Activated naive CD4-positive, alpha-beta T cell treated with anti-CD3 and anti-CD28 coated beads, Interleukin-2, amount 50 U/mL, for 24 hours (primary cell): ENCODE measurements at regions not wholly inside any gene's neighbourhood (a gene's known extent, or its start where the extent isn't known, plus 50 kb on each side); places are given as distances from the start of the nearest gene placed in this dataset.
A peak's percentile ranks its signal among the peaks of the same experiment; 100 is the strongest.
"Not testable (repeated sequence)": the region's sequence is repeated elsewhere in the genome, so short reads cannot be mapped to it uniquely, and the experiment has no call there.

Experiments used
- H3K27ac Mint-ChIP-seq: one replicate; pipeline ENCODE4 v1.8.0; 2021; ENCODE audit warnings: mild to moderate bottlenecking, mixed read lengths
- H3K27me3 Mint-ChIP-seq: one replicate; pipeline ENCODE4 v1.8.0; 2021; ENCODE audit warnings: mixed read lengths
- H3K36me3 Mint-ChIP-seq: one replicate; pipeline ENCODE4 v1.8.0; 2021; ENCODE audit warnings: mixed read lengths
- H3K4me1 Mint-ChIP-seq: one replicate; pipeline ENCODE4 v1.8.0; 2021; ENCODE audit warnings: mixed read lengths
- H3K4me3 Mint-ChIP-seq: one replicate; pipeline ENCODE4 v1.8.0; 2021; ENCODE audit warnings: mild to moderate bottlenecking, mixed read lengths
- H3K9me3 Mint-ChIP-seq: one replicate; pipeline ENCODE4 v1.8.0; 2021; ENCODE audit warnings: mixed read lengths

DNA sequence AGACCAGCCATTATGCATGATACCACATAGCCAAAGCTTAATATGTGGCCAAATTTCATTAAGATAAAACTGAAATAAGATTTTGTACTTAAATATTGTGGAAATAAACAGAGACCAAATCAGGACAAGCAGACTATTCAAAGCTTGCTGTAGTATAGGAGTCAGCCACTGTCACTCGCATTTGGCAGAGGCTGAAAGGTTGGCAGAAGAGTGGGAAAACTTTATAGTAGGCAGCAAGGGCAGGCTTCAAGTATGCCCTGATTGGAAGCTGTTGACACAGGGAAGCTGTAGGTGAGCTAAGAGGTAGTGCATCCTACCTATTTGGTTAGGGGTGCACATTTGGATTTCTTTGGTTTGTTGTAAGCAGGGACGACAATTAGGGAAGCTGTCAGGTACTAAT, 202.5 kb upstream of the PDZRN3 start:
- Mint-ChIP-seq H3K9me3 (peaks cover 4% of the 10 kb centered on the region), H3K27ac (no peak overlapping the region), H3K36me3 (no peaks in the 10 kb centered on the region), H3K4me3 (no peak overlapping the region), H3K27me3 (no peaks in the 10 kb centered on the region), H3K4me1 (no peaks in the 10 kb centered on the region)

DNA sequence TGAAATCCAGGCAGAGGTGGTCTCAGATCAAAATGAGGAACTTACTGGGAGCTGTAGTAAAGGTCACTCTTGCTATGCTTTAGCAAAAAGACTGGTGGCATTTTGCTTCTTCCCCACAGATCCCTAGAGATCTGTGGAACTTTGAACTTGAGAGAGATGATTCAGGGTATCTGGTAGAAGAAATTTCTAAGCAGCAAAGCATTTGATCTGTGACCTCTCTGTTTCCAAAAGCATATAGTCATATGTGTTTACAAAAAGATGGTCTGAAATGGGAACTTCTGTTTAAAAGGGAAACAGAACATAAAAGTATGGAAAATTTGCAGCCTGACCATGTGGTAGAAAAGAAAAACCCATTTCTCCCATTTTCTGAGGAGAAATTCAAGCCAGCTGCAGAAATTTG, 196.2 kb upstream of the PDZRN3 start:
- not testable (repeated sequence) for H3K27me3 Mint-ChIP-seq, H3K4me1 Mint-ChIP-seq, H3K4me3 Mint-ChIP-seq, H3K9me3 Mint-ChIP-seq, H3K27ac Mint-ChIP-seq, H3K36me3 Mint-ChIP-seq

DNA sequence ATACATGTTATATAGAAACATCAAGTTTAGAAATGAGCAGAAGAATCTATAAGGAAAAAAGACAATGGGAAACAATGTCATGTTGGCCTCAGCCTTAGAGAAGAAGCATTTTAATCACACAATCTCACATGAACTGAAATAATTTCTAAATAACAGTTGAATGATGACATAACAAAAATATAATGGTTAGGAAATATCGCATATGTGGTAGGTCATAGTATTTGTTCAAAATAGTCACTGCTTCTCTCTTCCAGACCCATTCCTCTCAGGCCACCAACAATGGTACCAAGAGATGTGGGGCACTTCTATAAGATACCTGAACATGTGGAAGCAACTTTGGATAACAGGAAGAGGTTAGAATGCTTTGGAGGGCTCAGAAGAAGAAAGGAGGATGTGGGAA, 195.7 kb upstream of the PDZRN3 start:
- Mint-ChIP-seq H3K4me3 (no peak overlapping the region), H3K4me1 (no peaks in the 10 kb centered on the region), H3K9me3 (peaks cover 11% of the 10 kb centered on the region), H3K27ac (no peak overlapping the region), H3K36me3 (no peaks in the 10 kb centered on the region), H3K27me3 (no peaks in the 10 kb centered on the region)

GRCh38 chr3:73815966-73816365, 191.2 kb upstream of the PDZRN3 start:
- H3K9me3 Mint-ChIP-seq: peaks cover 17% of the 10 kb centered on the region
- H3K4me3 Mint-ChIP-seq: no peak overlapping the region
- no peaks in the 10 kb centered on the region for H3K4me1 Mint-ChIP-seq
- no peaks in the 10 kb centered on the region for H3K27me3 Mint-ChIP-seq
- no peak overlapping the region for H3K27ac Mint-ChIP-seq
- no peaks in the 10 kb centered on the region for H3K36me3 Mint-ChIP-seq

GRCh38 chr3:73813692-73814292, 189.1 kb upstream of the PDZRN3 start:
- Mint-ChIP-seq H3K36me3 (no peaks in the 10 kb centered on the region), H3K4me1 (no peaks in the 10 kb centered on the region), H3K27me3 (no peaks in the 10 kb centered on the region), H3K27ac (no peak overlapping the region), H3K4me3 (no peak overlapping the region), H3K9me3 (peaks cover 16% of the 10 kb centered on the region)

- Mint-ChIP-seq H3K9me3 (peaks cover 13% of the 10 kb centered on the region), H3K4me1 (no peaks in the 10 kb centered on the region), H3K27ac (no peak overlapping the region), H3K36me3 (no peaks in the 10 kb centered on the region), H3K4me3 (no peak overlapping the region), H3K27me3 (no peaks in the 10 kb centered on the region)
Measured at GRCh38 chr3:73813291-73813690, 188.6 kb upstream of the PDZRN3 start.

DNA sequence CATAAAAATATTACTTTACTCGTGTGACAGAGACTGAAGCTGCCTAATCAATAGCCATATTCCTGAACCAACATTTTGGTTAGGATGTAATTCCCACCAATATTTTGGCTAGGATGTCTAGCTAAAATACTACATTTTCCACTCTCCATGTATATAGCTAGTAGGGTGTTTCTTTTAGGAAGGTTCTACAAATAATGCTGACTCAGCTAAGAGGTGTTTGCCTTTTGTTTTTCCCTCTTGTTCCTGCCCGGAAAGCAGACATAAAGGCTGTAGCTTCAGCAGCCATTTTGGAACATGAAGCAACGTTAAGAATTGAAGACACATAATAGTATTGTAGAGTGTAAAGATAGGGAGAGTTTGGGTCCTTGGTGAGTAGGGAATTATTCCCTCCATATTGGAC, 187.3 kb upstream of the PDZRN3 start:
- no peaks in the 10 kb centered on the region for H3K36me3 Mint-ChIP-seq
- peaks cover 13% of the 10 kb centered on the region for H3K9me3 Mint-ChIP-seq
- no peak overlapping the region for H3K27ac Mint-ChIP-seq
- no peaks in the 10 kb centered on the region for H3K4me1 Mint-ChIP-seq
- H3K27me3 Mint-ChIP-seq: no peaks in the 10 kb centered on the region
- no peak overlapping the region for H3K4me3 Mint-ChIP-seq

DNA sequence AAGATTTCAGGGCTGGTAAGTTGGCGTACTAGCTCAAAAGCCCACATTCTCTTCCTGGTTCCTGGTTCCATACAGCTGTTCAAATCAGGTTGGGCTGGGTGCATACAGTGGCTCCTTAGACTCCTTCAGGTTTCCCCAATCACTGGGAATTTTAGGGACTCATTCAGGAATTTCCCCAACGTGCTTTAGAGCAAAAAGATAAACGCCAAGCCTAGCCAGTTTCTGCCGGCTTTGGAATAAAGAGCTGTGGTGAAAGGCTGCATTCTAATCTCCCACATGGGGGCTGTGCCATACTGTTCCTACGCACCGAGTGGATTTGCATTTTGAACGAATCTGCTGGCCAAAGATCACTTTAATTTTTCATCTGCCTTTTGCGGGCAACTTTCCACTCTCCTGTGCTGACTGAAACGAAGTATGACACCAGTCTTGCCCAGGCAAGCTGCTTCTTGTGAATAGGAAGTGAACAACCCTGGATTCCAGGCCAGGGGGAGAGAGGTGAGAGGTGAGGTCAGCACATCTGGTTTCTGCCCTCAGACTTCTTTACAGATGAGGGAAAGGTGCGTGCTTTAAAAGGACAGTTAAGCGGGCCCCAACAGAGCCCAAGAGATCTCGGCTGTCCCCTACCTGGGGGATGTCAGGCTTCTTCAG, 184.2 kb upstream of the PDZRN3 start:
- no peaks in the 10 kb centered on the region for H3K36me3 Mint-ChIP-seq
- no peaks in the 10 kb centered on the region for H3K4me1 Mint-ChIP-seq
- no peak overlapping the region for H3K27ac Mint-ChIP-seq
- no peak overlapping the region for H3K4me3 Mint-ChIP-seq
- H3K27me3 Mint-ChIP-seq: no peaks in the 10 kb centered on the region
- peaks cover 4% of the 10 kb centered on the region for H3K9me3 Mint-ChIP-seq

- Mint-ChIP-seq H3K36me3 (no peaks in the 10 kb centered on the region), H3K4me3 (no peak overlapping the region), H3K27ac (no peak overlapping the region), H3K27me3 (no peaks in the 10 kb centered on the region), H3K4me1 (no peaks in the 10 kb centered on the region), H3K9me3 (no peaks in the 10 kb centered on the region)
Measured at GRCh38 chr3:73805435-73805834, 180.7 kb upstream of the PDZRN3 start.

DNA sequence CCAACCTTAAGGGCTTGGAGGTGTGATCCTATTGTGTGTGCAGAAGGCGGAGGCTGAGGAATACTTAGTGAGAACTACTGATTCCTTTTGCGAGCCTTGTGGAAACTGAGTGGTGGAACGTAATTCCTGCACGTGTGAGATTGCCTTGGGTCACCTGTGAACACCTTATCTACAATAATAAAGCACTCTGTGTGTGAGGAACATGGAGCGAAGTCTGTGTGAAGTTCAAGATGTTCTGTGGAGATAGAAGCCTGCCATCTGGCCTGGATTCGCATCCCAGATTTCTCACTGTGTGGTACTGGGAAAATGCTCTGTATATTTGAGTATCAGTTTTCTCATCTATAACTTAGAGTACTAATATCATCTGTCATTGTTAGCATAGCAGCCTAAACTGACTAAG, 179.5 kb upstream of the PDZRN3 start:
- Mint-ChIP-seq H3K27me3 (no peaks in the 10 kb centered on the region), H3K9me3 (no peaks in the 10 kb centered on the region), H3K27ac (no peak overlapping the region), H3K36me3 (no peaks in the 10 kb centered on the region), H3K4me3 (no peak overlapping the region), H3K4me1 (no peaks in the 10 kb centered on the region)

- H3K27me3 Mint-ChIP-seq: no peaks in the 10 kb centered on the region
- H3K36me3 Mint-ChIP-seq: no peaks in the 10 kb centered on the region
- H3K4me3 Mint-ChIP-seq: no peak overlapping the region
- H3K27ac Mint-ChIP-seq: no peak overlapping the region
- no peaks in the 10 kb centered on the region for H3K9me3 Mint-ChIP-seq
- no peaks in the 10 kb centered on the region for H3K4me1 Mint-ChIP-seq
Measured at GRCh38 chr3:73801444-73801843, 176.7 kb upstream of the PDZRN3 start.

DNA sequence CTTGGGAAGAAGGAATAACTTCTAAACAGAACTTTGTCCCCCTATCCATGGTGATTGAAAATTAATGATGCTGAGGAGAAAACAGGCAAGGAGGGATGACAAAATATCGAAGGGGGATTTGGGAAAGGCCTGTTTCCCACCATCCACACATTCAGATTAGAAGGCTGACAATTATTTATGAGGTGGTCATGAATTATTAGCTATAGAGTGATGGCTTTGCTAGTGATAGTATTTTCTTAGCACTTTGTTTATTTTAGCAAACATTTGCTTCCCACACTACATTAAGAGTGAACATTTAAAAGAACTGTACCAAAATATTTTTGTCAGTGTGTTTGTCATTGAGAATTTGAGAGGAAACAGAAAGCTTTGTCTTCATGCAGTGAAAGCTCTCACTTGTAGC, 172.6 kb upstream of the PDZRN3 start:
- Mint-ChIP-seq H3K4me3 (no peak overlapping the region), H3K27me3 (no peaks in the 10 kb centered on the region), H3K9me3 (peaks cover 4% of the 10 kb centered on the region), H3K27ac (no peak overlapping the region), H3K36me3 (no peaks in the 10 kb centered on the region), H3K4me1 (no peaks in the 10 kb centered on the region)

- no peaks in the 10 kb centered on the region for H3K4me1 Mint-ChIP-seq
- no peaks in the 10 kb centered on the region for H3K27me3 Mint-ChIP-seq
- H3K27ac Mint-ChIP-seq: no peak overlapping the region
- H3K36me3 Mint-ChIP-seq: no peaks in the 10 kb centered on the region
- no peak overlapping the region for H3K4me3 Mint-ChIP-seq
- peaks cover 4% of the 10 kb centered on the region for H3K9me3 Mint-ChIP-seq
Measured at GRCh38 chr3:73796382-73796781, 171.6 kb upstream of the PDZRN3 start.

DNA sequence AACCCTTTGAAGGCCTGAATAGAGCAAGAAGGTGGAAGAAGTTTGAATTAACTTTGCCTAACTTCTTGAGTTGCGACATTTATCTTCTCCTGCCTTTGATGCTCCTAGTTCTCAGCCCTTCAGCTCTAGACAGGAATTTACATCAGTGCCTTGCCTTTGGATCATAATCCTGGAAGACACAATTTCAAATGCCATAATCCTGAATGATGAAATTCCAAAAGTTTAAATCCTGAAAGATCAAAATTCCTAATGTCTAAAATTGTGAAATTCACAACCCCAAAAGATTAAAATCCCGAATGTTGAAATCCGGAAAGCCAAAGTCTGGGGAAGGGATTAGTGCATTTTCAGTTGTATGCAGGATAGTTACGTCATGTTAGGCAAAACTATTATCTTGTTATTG, 166.6 kb upstream of the PDZRN3 start:
- no peaks in the 10 kb centered on the region for H3K27me3 Mint-ChIP-seq
- H3K4me1 Mint-ChIP-seq: no peaks in the 10 kb centered on the region
- H3K27ac Mint-ChIP-seq: no peak overlapping the region
- H3K36me3 Mint-ChIP-seq: no peaks in the 10 kb centered on the region
- H3K9me3 Mint-ChIP-seq: peaks cover 4% of the 10 kb centered on the region
- no peak overlapping the region for H3K4me3 Mint-ChIP-seq

- H3K36me3 Mint-ChIP-seq: no peaks in the 10 kb centered on the region
- H3K27ac Mint-ChIP-seq: no peak overlapping the region
- H3K27me3 Mint-ChIP-seq: no peaks in the 10 kb centered on the region
- no peak overlapping the region for H3K4me3 Mint-ChIP-seq
- H3K9me3 Mint-ChIP-seq: peaks cover 4% of the 10 kb centered on the region
- no peaks in the 10 kb centered on the region for H3K4me1 Mint-ChIP-seq
Measured at GRCh38 chr3:73789825-73790444, 165.2 kb upstream of the PDZRN3 start.

DNA sequence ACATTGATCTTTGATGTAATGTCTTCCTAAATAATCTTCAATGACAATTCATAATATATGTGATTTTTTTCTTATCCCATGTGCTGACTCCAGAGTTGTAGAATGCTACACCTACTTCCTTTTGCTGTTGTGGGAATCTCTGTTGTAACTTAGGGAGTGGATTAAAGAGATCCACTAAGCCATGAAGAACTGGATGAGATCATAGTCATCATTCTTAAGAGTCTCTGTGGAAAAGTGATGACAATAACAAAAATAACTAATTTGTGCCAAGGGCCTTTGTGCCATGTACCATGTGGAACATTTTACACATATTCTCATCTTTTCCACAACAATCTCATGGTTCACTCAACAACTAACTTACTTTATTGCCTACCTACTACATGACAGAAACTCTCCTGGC, 162.9 kb upstream of the PDZRN3 start:
- Mint-ChIP-seq H3K27me3 (no peaks in the 10 kb centered on the region), H3K27ac (no peak overlapping the region), H3K4me1 (no peaks in the 10 kb centered on the region), H3K9me3 (no peaks in the 10 kb centered on the region), H3K4me3 (no peak overlapping the region), H3K36me3 (no peaks in the 10 kb centered on the region)

- Mint-ChIP-seq H3K27ac (peak overlapping the region; percentile 48), H3K9me3 (no peaks in the 10 kb centered on the region), H3K27me3 (no peaks in the 10 kb centered on the region), H3K4me1 (no peaks in the 10 kb centered on the region), H3K4me3 (no peak overlapping the region), H3K36me3 (no peaks in the 10 kb centered on the region)
Measured at GRCh38 chr3:73786998-73787397, 162.3 kb upstream of the PDZRN3 start.
